ENCODE measurements at regions not wholly inside any gene's neighbourhood (a gene's known extent, or its start where the extent isn't known, plus 50 kb on each side); places are given as distances from the start of the nearest gene placed in this dataset.

DNA sequence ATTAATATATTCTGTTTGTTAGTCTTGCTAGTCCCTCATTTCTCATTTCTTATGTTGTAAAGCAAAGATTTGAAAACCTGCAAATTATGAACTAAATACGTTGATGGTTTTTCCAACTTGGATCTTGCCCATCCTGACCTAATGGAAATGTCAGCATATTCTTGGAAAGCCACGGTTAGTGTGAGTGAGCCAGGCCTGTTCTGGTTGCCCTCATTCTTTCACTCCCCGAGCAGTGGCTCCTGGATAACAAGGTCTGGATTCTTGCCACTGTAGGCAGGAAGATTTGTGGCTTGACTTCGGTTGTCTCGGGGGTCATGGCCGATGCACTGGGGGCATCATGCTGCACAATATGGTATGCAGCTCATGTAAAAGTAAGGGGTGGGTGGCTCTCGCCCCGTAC, 359.1 kb downstream of the MEIS1 start:
- no peak overlapping the region for H3K4me3 ChIP-seq (ENCODE audit: low read depth, low read length)

GRCh38 chr2:66794551-66794950, 359.6 kb downstream of the MEIS1 start:
- H3K4me3 ChIP-seq (ENCODE audit: low read depth, low read length), result no peak overlapping the region

- no peak overlapping the region for H3K4me3 ChIP-seq (ENCODE audit: low read depth, low read length)
These were observed 368.0 kb downstream of the MEIS1 start for GRCh38 chr2:66802877-66803276.

DNA sequence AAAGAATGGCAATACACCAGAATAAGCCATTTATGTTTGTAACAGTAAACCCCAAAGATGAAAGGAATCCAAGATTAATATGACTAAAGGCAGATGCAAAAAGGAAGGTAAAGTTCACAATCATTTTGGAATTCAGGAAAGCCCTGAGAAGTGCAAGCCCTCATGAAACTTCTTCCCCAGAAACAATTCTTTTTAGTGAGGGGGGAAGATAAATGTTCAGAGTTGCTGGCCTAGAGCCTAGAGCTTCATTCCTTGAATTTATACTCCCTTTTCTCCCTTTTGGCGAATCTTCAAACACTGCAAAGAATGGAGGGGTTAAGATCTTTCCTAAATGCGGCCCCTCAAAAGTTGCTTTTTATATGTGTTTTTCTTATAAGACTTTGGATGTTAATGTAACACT, 368.8 kb downstream of the MEIS1 start:
- no peak overlapping the region for H3K4me3 ChIP-seq (ENCODE audit: low read depth, low read length)

DNA sequence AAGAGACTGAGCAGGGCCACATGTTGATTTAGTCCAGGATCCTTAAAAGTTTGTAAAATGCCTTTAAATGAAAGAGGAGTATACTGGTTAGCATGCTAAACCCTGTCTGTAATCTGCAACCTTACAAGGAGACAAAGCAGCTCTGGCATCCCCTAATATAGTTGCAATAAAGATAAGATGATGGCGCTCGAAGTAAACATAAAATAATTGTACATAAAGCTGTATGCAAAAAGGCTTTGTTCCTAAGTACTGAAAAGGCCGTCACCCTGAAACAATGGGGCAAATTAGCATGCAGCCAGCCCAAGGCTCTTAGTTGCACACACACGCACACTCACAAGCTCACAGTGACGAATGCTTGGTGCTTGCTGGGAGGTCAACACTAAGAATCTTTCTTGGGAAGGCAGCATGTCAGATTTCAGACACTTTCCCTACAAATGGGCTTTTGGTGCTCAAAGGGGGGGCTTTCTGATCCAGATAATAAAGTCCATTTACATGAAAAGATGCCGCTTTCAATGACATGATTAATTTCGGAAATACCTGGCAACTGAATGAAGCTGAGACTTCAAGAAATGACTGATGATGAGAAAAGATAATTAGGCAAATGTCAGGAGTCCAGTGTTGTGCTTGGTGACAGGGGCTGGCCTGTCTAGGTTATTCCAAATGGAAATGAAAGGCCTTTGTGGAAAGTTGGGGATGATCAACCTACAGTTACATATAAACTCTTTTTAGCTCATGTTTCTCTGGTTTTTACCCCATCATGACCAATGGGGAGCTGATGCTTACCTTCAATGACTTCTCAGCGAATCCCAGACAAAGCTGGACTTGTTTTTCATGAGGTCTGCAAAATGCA, 370.3 kb downstream of the MEIS1 start:
- no peak overlapping the region for H3K4me3 ChIP-seq (ENCODE audit: low read depth, low read length)

DNA sequence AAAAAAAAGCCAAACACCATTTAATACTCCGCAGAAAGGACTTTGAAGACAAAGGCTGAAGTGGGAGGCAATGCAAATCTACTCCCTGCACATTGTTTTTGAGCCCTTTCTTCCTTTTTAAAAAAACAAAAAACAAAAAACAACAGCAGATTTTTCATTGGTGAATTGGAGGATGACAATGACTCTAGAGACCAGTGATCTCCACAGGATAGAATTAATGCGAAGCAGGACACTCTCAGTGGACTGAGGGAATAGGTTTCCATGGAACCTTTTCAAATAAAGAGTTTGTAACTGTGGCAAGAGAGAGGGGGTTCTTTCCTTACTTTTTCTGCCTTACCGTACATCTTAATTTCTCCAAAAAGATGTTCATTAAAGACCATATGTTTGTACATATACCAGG, 371.0 kb downstream of the MEIS1 start:
- H3K4me3 ChIP-seq (ENCODE audit: low read depth, low read length), result no peak overlapping the region

DNA sequence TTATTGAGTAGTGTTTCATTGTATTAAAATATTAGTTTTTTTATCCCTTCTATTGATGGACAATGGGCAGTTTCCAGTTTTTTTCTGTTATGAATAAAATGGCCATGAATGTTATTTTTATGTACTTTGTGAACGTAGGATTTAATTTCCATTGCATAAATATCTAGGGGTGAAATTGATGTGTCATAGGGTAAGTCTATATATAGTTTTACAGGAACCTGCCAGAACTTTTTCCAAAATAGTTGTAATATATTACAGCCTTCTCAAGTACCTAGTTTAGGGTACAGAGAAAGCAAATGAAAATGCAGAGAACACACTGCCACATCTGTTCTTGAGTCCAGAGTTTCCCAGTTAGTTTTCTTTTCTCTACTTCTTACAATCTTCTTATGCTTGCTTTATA, 378.6 kb downstream of the MEIS1 start:
- no peak overlapping the region for H3K4me3 ChIP-seq (ENCODE audit: low read depth, low read length)

DNA sequence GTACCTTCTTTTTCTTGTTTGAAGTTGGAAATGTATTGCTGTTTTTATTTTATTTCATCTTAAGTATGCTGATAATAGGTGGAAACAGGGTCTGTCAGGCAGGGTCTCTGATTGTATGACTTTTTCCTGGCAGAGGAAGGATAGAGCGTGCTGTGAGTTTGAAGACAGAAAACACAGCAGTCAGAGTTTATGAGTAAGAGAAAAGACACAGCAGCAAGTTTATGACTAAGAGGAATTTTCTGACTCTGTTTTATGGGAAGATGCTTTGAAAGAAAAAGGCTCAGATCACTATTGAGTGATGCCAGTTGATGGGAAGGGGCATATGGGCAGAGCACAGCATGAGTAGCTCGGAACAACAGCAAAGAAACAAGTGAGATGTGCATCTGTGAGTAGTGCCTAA, 379.1 kb downstream of the MEIS1 start:
- no peak overlapping the region for H3K4me3 ChIP-seq (ENCODE audit: low read depth, low read length)

GRCh38 chr2:66814916-66815315, 380.0 kb downstream of the MEIS1 start:
- no peak overlapping the region for H3K4me3 ChIP-seq (ENCODE audit: low read depth, low read length)

DNA sequence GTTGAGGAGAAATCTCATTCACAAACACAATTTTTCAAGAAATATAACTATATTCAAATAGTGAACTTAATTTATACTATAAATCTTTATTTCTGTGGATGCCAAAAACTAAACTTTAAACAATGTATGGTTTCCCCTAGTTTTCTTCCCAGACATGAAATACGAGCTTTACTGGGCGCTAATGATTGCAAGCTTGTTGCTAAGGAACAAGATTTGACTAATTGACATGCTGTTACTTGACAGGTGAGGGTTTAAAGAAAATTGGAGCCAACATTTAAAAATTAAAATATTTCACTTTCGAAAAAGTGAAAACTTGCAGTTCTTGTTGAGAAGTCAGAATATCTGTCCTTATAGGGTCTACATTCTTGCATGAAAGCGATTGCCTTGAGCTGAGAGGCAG, 381.0 kb downstream of the MEIS1 start:
- H3K4me3 ChIP-seq (ENCODE audit: low read depth, low read length), result no peak overlapping the region

DNA sequence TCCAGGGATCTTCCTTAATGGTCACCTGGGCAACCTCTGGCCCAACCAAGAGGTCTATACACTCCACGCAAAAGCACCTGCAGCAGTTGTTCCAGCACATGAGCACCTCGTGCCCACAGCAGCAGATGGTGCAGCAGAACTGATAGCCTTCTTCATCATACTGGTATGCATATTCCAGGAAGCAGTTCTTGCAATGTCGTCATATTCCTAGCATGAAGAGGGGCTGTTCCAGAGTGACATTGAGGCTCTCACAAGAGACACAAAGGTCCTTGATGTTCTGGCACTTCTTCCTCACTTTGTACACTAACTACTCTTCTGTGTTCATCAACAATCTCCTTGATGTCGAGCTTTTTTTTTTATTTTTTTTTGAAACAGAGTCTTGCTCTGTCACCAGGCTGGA, 386.2 kb downstream of the MEIS1 start:
- H3K4me3 ChIP-seq (ENCODE audit: low read depth, low read length), result no peak overlapping the region

GRCh38 chr2:66822186-66822585, 387.3 kb downstream of the MEIS1 start:
- H3K4me3 ChIP-seq (ENCODE audit: low read depth, low read length), result no peak overlapping the region

- no peak overlapping the region for H3K4me3 ChIP-seq (ENCODE audit: low read depth, low read length)
These were observed 390.0 kb downstream of the MEIS1 start for GRCh38 chr2:66824926-66825325.

DNA sequence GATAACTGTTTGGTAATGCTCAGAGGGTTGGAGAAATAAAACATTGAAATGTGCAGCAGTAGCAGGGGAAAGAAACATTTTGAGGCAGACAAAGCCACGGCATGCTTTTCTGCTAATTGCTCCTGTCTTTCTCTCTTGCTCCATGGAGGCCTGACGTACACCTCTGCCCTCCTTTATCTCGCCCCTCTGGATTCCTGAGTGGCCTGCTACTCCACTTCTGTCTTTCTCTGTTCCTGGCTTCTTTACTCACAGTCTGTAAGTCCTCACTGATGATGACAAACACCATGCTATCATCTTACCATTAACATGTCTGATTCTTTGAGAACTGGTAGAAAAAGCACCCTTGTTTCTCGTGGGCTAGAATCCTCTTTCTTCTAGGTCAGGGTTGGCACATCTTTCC, 392.9 kb downstream of the MEIS1 start:
- no peak overlapping the region for H3K4me3 ChIP-seq (ENCODE audit: low read depth, low read length)

GRCh38 chr2:66828876-66829275, 394.0 kb downstream of the MEIS1 start:
- H3K4me3 ChIP-seq (ENCODE audit: low read depth, low read length), result no peak overlapping the region

DNA sequence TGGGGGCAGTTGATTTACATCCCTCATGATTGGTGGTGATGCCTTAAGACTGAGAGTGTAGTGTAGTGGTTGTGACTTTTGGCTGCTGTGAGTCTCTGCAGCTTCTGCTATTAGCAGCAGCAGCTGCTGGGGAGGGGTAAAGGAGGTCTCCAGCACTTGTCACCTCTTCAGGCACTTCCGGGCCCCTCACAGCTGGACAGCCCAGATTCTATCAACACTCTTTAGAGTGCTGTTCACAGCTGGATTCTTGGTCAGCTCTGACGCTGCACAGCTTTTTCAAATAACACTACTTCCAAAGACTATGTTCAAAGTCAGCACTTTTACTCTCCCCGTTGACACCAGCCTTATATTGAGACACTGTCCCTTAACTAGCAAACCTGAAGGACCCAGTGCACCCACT, 396.0 kb downstream of the MEIS1 start:
- H3K4me3 ChIP-seq (ENCODE audit: low read depth, low read length), result no peak overlapping the region

- H3K4me3 ChIP-seq (ENCODE audit: low read depth, low read length), result no peak overlapping the region
These were observed 397.9 kb downstream of the MEIS1 start for GRCh38 chr2:66832646-66833435.

- no peak overlapping the region for H3K4me3 ChIP-seq (ENCODE audit: low read depth, low read length)
These were observed 399.9 kb downstream of the MEIS1 start for GRCh38 chr2:66834859-66835258.

- no peak overlapping the region for H3K4me3 ChIP-seq (ENCODE audit: low read depth, low read length)
These were observed 401.9 kb downstream of the MEIS1 start for GRCh38 chr2:66836851-66837250.

DNA sequence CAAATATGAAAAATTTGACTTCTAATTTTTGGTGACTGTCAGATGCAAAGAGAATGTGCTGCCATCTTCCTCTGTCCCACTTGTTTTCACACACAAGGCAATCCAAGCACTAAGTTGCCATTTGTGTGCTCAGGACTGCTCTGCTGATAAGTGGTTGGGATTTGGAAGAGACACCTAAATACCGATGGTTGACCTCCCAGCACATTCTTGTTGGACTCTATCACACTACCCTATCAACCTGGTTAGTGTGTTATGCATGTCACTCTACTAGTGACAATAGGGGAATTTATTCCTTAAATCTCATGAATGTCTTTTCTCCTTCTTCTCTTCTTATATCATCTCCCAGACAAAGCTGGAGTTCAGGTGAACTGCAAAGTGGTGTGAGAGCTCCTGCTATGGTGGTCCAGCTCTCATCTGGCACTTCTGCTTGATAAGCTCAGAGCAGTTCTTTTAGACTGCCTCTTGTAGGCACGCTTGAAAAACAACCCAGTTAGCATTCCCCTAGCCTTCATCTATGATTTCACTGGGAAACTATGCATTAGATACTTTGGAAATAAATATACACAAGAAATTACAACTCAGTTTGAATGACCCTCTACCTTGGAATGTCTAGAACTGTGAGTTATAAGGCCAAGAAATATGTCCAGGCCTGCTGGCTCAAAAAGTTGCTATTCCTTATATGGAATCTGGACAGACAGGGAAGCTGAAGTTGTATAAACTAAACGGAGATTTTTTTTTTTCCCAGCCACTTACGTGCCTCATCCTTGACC, 404.8 kb downstream of the MEIS1 start:
- no peak overlapping the region for H3K4me3 ChIP-seq (ENCODE audit: low read depth, low read length)

- H3K4me3 ChIP-seq (ENCODE audit: low read depth, low read length), result no peak overlapping the region
These were observed 405.5 kb downstream of the MEIS1 start for GRCh38 chr2:66840321-66841002.
